ENCODE measurements at regions not wholly inside any gene's neighbourhood (a gene's known extent, or its start where the extent isn't known, plus 50 kb on each side); places are given as distances from the start of the nearest gene placed in this dataset.

GRCh38 chr14:98606816-98607215 is 665.2 kb downstream of the BCL11B start:
- TF ChIP-seq CTCF (IDR thresholded peaks at IDR 0.05) (no peak), POLR2A (IDR thresholded peaks at IDR 0.05) (no peak), POLR2AphosphoS5 (IDR thresholded peaks at IDR 0.05) (no peak)

Measured in prostate gland (tissue), 2 donors.